GM12892 (cell line): ENCODE measurements at regions not wholly inside any gene's neighbourhood (a gene's known extent, or its start where the extent isn't known, plus 50 kb on each side); places are given as distances from the start of the nearest gene placed in this dataset.

Source experiments
- POLR2A ChIP-seq: IDR thresholded peaks from 2 replicates; pipeline ENCODE4 v1.6.1; 2011; ENCODE audit warnings: low read depth, low read length, control low read depth
- POLR2AphosphoS5 ChIP-seq: IDR thresholded peaks from 2 replicates; pipeline ENCODE4 v1.6.1; 2011; ENCODE audit warnings: low read depth, low read length, control low read depth
- TAF1 ChIP-seq: IDR thresholded peaks from 2 replicates; pipeline ENCODE4 v1.6.1; 2011; ENCODE audit warnings: low read depth, mild to moderate bottlenecking, control low read depth, low read length, borderline replicate concordance

- TF ChIP-seq TAF1, result no peak
- TF ChIP-seq POLR2A, result no peak
- TF ChIP-seq POLR2AphosphoS5, result no peak
These were observed 193.9 kb downstream of the FIGN start for GRCh38 chr2:163541943-163542342.
